Endodermal cell (in vitro differentiated cells): ENCODE measurements at regions not wholly inside any gene's neighbourhood (a gene's known extent, or its start where the extent isn't known, plus 50 kb on each side); places are given as distances from the start of the nearest gene placed in this dataset.

Source experiments
- DNase-seq: peaks from one replicate; pipeline ENCODE4 v3.0.0-alpha.2; 2017
- H3K27ac ChIP-seq: 2 replicates; pipeline ENCODE4 v1.5.1; 2013; ENCODE audit warnings: mild to moderate bottlenecking, low read depth, low read length, moderate library complexity
- H3K27me3 ChIP-seq: 2 replicates; pipeline ENCODE4 v1.6.1; 2013; ENCODE audit warnings: mild to moderate bottlenecking, low read length, moderate library complexity; ENCODE audit not compliant: insufficient read depth, control insufficient read depth, poor library complexity, severe bottlenecking
- H3K36me3 ChIP-seq: 2 replicates; pipeline ENCODE4 v1.7.0; 2013; ENCODE audit warnings: mild to moderate bottlenecking, low read length, moderate library complexity; ENCODE audit not compliant: control insufficient read depth, insufficient read depth
- H3K4me1 ChIP-seq: one replicate; pipeline ENCODE4 v1.7.0; 2013; ENCODE audit warnings: low read length; ENCODE audit not compliant: control insufficient read depth, insufficient read depth
- H3K4me3 ChIP-seq: 2 replicates; pipeline ENCODE4 v1.5.1; 2013; ENCODE audit warnings: mild to moderate bottlenecking, low read length, moderate library complexity
- H3K9ac ChIP-seq: 2 replicates; pipeline ENCODE4 v1.6.1; 2013; ENCODE audit warnings: mild to moderate bottlenecking, low read length, moderate library complexity; ENCODE audit not compliant: poor library complexity, severe bottlenecking; ENCODE audit errors: extremely low read depth
- H3K9me3 ChIP-seq: 2 replicates; pipeline ENCODE4 v1.6.1; 2013; ENCODE audit warnings: mild to moderate bottlenecking, low read length, moderate library complexity; ENCODE audit not compliant: control insufficient read depth
- H3K27ac Mint-ChIP-seq: 2 replicates; pipeline ENCODE4 v1.8.0; 2020; ENCODE audit warnings: mixed read lengths
- H3K27me3 Mint-ChIP-seq: 2 replicates; pipeline ENCODE4 v1.8.0; 2021; ENCODE audit warnings: mild to moderate bottlenecking, mixed read lengths; ENCODE audit not compliant: insufficient read depth
- H3K36me3 Mint-ChIP-seq: 2 replicates; pipeline ENCODE4 v1.8.0; 2020; ENCODE audit warnings: low read depth, mixed read lengths
- H3K4me1 Mint-ChIP-seq: 2 replicates; pipeline ENCODE4 v1.8.0; 2020; ENCODE audit warnings: mixed read lengths
- H3K4me3 Mint-ChIP-seq: 2 replicates; pipeline ENCODE4 v1.8.0; 2020; ENCODE audit warnings: mild to moderate bottlenecking, moderate library complexity, mixed read lengths
- H3K9me3 Mint-ChIP-seq: 2 replicates; pipeline ENCODE4 v1.8.0; 2020; ENCODE audit warnings: mild to moderate bottlenecking, mixed read lengths
- WGBS, 2 experiments: methylation state at CpG; one replicate each; pipeline versions ENCODE4 v1.1.5 to v1.1.7; 2013; ENCODE audit warnings: missing lambda C conversion rate in 2 of 2, mixed read lengths in 1 of 2; ENCODE audit not compliant: insufficient coverage in 1 of 2, insufficient read length in 1 of 2; 5-methylcytosine and 5-hydroxymethylcytosine counted together
- TF ChIP-seq, protein P1 (sequence below): fragments of 200-600 bp; sonication (generic); conservative IDR thresholded peaks from 2 replicates; pipeline ENCODE4 v1.5.0; 2021; ENCODE audit warnings: antibody characterized with exemption, mild to moderate bottlenecking

DNA sequence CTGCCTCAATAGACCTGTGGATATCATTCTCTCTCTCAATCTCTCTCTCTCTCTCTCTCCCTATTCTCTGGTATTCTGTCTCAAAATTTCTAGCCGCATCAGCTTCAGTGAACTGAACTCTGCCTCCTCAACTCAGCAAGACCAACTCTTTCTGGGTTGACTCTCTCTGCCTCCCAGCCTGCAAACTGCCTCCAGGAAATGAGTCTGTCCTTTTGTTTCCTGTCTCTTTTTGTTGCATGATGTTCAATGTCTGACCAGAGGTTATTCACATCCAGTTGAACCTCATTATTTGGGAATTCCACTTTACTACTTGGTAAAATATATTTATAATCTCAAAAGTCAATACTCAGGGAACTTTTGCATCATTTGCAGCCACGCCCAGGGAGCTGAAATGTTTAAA lies 682.7 kb upstream of the FZD8 start:
- no peaks in the 10 kb centered on the region for H3K27me3 ChIP-seq
- H3K9me3 ChIP-seq = no peaks in the 10 kb centered on the region
- Mint-ChIP-seq H3K27ac (no peak overlapping the region), H3K9me3 (no peaks in the 10 kb centered on the region), H3K4me3 (no peak overlapping the region), H3K27me3 (no peaks in the 10 kb centered on the region), H3K4me1 (peaks cover 2% of the 10 kb centered on the region), H3K36me3 (no peaks in the 10 kb centered on the region)
- no peak overlapping the region for H3K9ac ChIP-seq
- H3K4me3 ChIP-seq = no peak overlapping the region
- no peak overlapping the region for H3K27ac ChIP-seq
- no peak for DNase-seq
- no peaks in the 10 kb centered on the region for H3K4me1 ChIP-seq
- 82 to 100% methylated on average over 2 of the region's 2 CpGs for WGBS, 2 experiments
- TF ChIP-seq, protein P1, sequence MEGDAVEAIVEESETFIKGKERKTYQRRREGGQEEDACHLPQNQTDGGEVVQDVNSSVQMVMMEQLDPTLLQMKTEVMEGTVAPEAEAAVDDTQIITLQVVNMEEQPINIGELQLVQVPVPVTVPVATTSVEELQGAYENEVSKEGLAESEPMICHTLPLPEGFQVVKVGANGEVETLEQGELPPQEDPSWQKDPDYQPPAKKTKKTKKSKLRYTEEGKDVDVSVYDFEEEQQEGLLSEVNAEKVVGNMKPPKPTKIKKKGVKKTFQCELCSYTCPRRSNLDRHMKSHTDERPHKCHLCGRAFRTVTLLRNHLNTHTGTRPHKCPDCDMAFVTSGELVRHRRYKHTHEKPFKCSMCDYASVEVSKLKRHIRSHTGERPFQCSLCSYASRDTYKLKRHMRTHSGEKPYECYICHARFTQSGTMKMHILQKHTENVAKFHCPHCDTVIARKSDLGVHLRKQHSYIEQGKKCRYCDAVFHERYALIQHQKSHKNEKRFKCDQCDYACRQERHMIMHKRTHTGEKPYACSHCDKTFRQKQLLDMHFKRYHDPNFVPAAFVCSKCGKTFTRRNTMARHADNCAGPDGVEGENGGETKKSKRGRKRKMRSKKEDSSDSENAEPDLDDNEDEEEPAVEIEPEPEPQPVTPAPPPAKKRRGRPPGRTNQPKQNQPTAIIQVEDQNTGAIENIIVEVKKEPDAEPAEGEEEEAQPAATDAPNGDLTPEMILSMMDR = no peak
- no peaks in the 10 kb centered on the region for H3K36me3 ChIP-seq

DNA sequence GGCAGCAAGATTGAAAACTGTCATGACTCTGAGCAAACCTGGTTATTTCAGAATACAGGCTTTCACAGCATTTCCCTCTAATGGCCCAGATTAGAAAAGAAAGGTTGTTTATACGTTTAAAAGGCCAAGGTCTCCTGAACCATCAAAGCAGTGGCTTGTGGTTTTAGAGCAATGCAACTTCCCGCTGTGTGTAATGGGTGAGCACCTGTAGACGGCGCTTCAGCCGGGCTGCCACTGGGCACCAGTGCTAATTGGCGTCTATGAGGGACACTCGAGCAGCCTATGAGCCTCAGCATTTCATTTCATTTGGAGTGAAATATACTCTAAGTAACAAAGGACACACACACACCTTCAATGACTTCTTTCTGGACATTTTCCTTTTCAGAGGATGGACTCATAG lies 671.0 kb upstream of the FZD8 start:
- no peak overlapping the region for H3K27ac Mint-ChIP-seq
- WGBS, 2 experiments = 87 to 92% methylated on average over 6 to 7 of the region's 7 CpGs

DNA sequence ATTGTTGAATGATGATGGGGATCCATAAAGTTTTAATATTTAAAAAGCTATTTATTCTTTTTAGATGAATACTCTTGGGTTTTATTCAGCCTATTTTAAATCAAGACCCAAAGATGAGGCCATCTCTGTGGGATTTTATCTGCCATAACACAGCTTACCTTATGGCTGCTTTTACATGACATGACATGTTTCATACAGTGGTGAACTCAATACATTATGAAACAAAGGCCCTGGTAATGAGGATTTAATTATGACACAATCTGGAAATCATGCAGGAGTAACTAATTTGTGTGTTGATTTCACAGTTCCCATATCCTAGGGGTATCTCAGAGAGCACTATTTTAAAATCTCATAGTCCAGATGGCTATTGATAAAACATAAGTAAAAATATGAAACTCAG lies 661.8 kb upstream of the FZD8 start:
- Histone ChIP-seq H3K9ac (no peak overlapping the region), H3K27ac (no peak overlapping the region), H3K4me1 (no peaks in the 10 kb centered on the region), H3K27me3 (no peaks in the 10 kb centered on the region), H3K9me3 (no peaks in the 10 kb centered on the region), H3K36me3 (no peaks in the 10 kb centered on the region), H3K4me3 (no peak overlapping the region)
- H3K27ac Mint-ChIP-seq = no peak overlapping the region
- no peak for DNase-seq
- TF ChIP-seq, protein P1 = no peak
- H3K4me3 Mint-ChIP-seq = no peak overlapping the region
- peaks cover 2% of the 10 kb centered on the region for H3K4me1 Mint-ChIP-seq
- H3K9me3 Mint-ChIP-seq = peaks cover 6% of the 10 kb centered on the region
- no peaks in the 10 kb centered on the region for H3K27me3 Mint-ChIP-seq
- no peaks in the 10 kb centered on the region for H3K36me3 Mint-ChIP-seq

More for the DNA sequence above, 671.0 kb upstream of the FZD8 start:
- Histone ChIP-seq H3K9ac (no peak overlapping the region), H3K4me3 (no peak overlapping the region), H3K27ac (no peak overlapping the region), H3K27me3 (no peaks in the 10 kb centered on the region), H3K4me1 (no peaks in the 10 kb centered on the region), H3K9me3 (no peaks in the 10 kb centered on the region), H3K36me3 (no peaks in the 10 kb centered on the region)
- TF ChIP-seq, protein P1 = no peak
- no peaks in the 10 kb centered on the region for H3K27me3 Mint-ChIP-seq
- no peaks in the 10 kb centered on the region for H3K9me3 Mint-ChIP-seq
- H3K4me3 Mint-ChIP-seq = no peak overlapping the region
- no peaks in the 10 kb centered on the region for H3K36me3 Mint-ChIP-seq
- no peaks in the 10 kb centered on the region for H3K4me1 Mint-ChIP-seq
- DNase-seq = no peak
